ENCODE measurements at regions not wholly inside any gene's neighbourhood (a gene's known extent, or its start where the extent isn't known, plus 50 kb on each side); places are given as distances from the start of the nearest gene placed in this dataset.

- no peak for DNase-seq (ENCODE audit: low spot score)
Measured at GRCh38 chr10:6648894-6649720, 69.0 kb upstream of the PRKCQ start.

DNA sequence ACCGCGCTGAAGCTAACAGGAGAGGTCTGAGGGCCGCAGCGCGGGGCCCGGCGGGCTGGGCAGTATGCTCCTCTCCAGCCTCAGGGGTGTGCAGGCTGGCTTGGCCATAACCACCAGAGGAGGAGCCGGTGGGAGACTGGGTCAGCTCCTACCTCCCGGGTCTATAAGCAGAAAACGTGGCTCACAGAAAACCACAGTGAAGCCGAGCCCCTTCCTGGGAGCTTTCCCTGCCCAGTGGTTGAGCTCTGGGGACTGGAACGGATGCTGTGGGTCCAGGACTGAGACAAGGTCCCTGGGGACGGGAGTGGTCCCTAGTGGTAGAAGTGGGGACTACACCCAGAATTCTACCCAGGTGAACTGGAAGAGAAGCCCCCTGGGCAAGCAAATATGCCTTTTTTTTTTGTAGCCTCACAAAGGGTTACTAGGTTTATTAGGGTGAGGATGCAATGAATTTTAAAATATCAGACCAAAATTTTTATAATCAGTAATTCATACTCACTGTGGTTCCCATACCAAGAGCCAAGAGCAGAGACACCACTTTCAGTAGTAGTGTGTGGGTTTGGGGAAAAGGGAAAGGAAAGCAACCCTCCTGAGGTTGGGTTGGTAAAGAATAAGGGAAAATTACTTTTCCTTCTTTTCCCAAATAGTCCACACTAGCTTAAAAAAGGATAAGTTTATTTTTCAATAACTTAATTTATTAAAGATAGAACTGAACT lies 67.9 kb upstream of the PRKCQ start:
- DNase-seq (ENCODE audit: low spot score), result peak; percentile 20

DNA sequence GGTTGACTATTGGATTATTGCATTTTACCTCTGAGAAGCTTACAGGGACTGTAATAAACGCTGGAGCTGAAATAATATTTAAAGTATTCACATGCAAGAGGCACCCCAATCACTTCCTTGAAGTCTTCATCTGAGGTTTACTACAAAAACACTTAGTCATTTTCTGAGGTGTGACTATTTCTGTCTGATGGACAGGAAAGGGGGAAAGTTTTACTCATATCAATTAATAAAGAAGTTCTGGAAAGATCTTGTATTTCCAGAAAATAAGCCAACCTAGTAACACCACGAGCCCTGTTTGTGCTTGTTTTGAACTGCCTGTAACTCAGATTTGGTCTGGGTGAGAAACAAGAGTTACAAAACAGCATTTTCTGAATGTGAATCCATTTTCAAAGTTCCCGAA lies 63.9 kb upstream of the PRKCQ start:
- DNase-seq (ENCODE audit: low spot score), result no peak

DNA sequence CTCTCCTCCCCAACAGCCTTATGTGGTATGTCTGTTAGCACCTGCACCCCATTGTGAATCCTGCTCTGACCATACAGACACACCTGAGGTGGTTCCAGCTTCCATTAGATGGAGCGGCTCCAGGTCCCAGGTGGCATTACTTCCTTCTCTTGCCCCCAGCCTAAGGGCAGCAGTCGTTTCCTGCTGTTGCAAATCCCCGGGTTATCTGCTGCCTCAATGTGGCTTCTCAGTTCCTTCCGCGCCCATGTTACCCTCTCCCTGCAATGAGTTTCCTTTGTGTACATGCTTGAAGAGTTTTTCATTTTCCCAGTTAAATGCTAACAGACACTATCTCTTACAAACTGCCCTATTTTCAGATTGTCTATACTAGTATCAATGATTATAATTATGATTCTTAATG lies 62.8 kb upstream of the PRKCQ start:
- DNase-seq (ENCODE audit: low spot score), result no peak

- DNase-seq (ENCODE audit: low spot score), result no peak
Measured at GRCh38 chr10:6640433-6641040, 60.5 kb upstream of the PRKCQ start.

DNA sequence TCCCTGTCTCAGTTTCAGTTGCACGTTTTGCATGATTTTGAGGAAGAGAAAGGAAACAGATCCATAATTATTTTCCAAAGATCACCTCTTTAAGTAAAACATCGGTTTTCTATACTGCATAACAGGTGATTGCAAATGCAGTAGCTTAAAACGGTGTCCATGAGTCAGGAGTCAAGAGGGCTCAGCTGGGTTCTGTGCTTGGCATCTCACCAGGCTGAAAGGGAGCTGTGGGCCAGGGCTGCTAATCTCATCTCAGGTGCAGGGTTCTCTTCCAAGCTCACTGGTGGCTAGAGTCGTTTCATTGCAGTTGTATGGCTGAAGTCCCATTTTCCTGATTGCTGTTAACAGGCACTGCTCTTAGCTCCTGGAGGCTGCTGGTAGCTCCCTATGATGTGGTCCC lies 57.0 kb upstream of the PRKCQ start:
- no peak for DNase-seq (ENCODE audit: low spot score)

GRCh38 chr10:6635784-6636183 lies 55.7 kb upstream of the PRKCQ start:
- DNase-seq (ENCODE audit: low spot score), result no peak

Data from GM03348 (cell line).